Endothelial cell of umbilical vein (primary cell): ENCODE measurements at regions not wholly inside any gene's neighbourhood (a gene's known extent, or its start where the extent isn't known, plus 50 kb on each side); places are given as distances from the start of the nearest gene placed in this dataset.

Experiments
- BruUV-seq: library from RNA; stranded (reverse); fragments of 400-500 nt; replicated peaks from 2 replicates; lab custom pipeline; 2021; lab: Mats Ljungman, UMichigan
- CTCF ChIA-PET: fragments of 300-600, 350-600 bp; sonication (Branson Sonifier 250); formaldehyde crosslinking; loops from one replicate; lab custom pipeline; 2021; ENCODE audit warnings: antibody characterized with exemption, inconsistent platforms; lab: Charles Lee
- POLR2A ChIA-PET: fragments of 300-600, 350-600 bp; sonication (Branson Sonifier 250); formaldehyde crosslinking; loops from one replicate; lab custom pipeline; 2021; ENCODE audit warnings: antibody characterized with exemption, inconsistent platforms; lab: Charles Lee
- DNase-seq: peaks from one replicate; pipeline ENCODE4 v3.0.0-alpha.2; 2011; ENCODE audit warnings: low read depth, low spot score
- FAIRE-seq: peaks from 2 replicates; lab custom pipeline; 2011; peaks lifted over from hg19 to GRCh38; lab: Jason Lieb, UNC
- H2AFZ ChIP-seq: 2 replicates; pipeline ENCODE4 v1.6.0; 2012; ENCODE audit warnings: low read depth, low read length, control low read depth, inconsistent platforms
- H3K27ac ChIP-seq: 2 replicates; pipeline ENCODE4 v1.5.1; 2011; ENCODE audit warnings: low read depth, mild to moderate bottlenecking, control low read depth, low read length, moderate library complexity; ENCODE audit not compliant: insufficient read depth
- H3K27me3 ChIP-seq, 2 experiments: 2 replicates each; pipeline versions ENCODE4 v1.6.0 to v1.6.1; 2011; ENCODE audit warnings: low read length in 2 of 2, mixed read lengths in 1 of 2; ENCODE audit not compliant: control insufficient read depth in 2 of 2, insufficient read depth in 2 of 2
- H3K36me3 ChIP-seq, 2 experiments: 2 replicates in 1 of 2; 3 replicates in 1 of 2; pipeline ENCODE4 v1.5.1; 2011; ENCODE audit warnings: low read length in 2 of 2, mild to moderate bottlenecking in 1 of 2, moderate library complexity in 1 of 2; ENCODE audit not compliant: control insufficient read depth in 2 of 2, insufficient read depth in 2 of 2; ENCODE audit errors: extremely low read depth in 1 of 2
- H3K4me1 ChIP-seq: 3 replicates; pipeline ENCODE4 v1.5.1; 2011; ENCODE audit warnings: mild to moderate bottlenecking, low read length; ENCODE audit not compliant: control insufficient read depth, insufficient read depth; ENCODE audit errors: extremely low read depth
- H3K4me2 ChIP-seq: 2 replicates; pipeline ENCODE4 v1.6.1; 2011; ENCODE audit warnings: low read length, control low read depth, mixed read lengths; ENCODE audit not compliant: insufficient read depth
- H3K4me3 ChIP-seq, 3 experiments: fragments of 200-600 bp in 1 of 3; sonication (generic), shearing (Covaris generic) in 1 of 3; replicated peaks in 1 of 3; 2 replicates each; pipeline ENCODE4 v1.5.1; 2011 to 2016; ENCODE audit warnings: control low read depth in 3 of 3, low read length in 3 of 3, mild to moderate bottlenecking in 2 of 3, inconsistent platforms in 1 of 3, low read depth in 1 of 3, moderate library complexity in 1 of 3; ENCODE audit not compliant: insufficient read depth in 1 of 3
- H3K79me2 ChIP-seq: 2 replicates; pipeline ENCODE4 v1.6.0; 2012; ENCODE audit warnings: low read length, inconsistent platforms; ENCODE audit not compliant: control insufficient read depth, insufficient read depth
- H3K9ac ChIP-seq: replicated peaks from 2 replicates; pipeline ENCODE3; 2011; ENCODE audit warnings: low read length, control low read depth; ENCODE audit not compliant: insufficient read depth; ENCODE audit errors: extremely low read depth
- H3K9me1 ChIP-seq: replicated peaks from 3 replicates; pipeline ENCODE4 v1.6.0; 2011; ENCODE audit warnings: mild to moderate bottlenecking, low read length; ENCODE audit not compliant: control insufficient read depth, insufficient read depth; ENCODE audit errors: extremely low read depth
- H3K9me3 ChIP-seq: replicated peaks from 2 replicates; pipeline ENCODE4 v1.5.1; 2012; ENCODE audit warnings: low read length, inconsistent platforms; ENCODE audit not compliant: control insufficient read depth, insufficient read depth
- H4K20me1 ChIP-seq: replicated peaks from 2 replicates; pipeline ENCODE3; 2011; ENCODE audit warnings: mild to moderate bottlenecking, low read length; ENCODE audit not compliant: control insufficient read depth, insufficient read depth; ENCODE audit errors: extremely low read depth
- CTCF ChIP-seq, 2 donors: IDR thresholded peaks; 1 replicate in 1 of 2; 2 replicates in 1 of 2; pipeline ENCODE4 v1.5.1; 2011; ENCODE audit warnings: low read length in 2 of 2, mild to moderate bottlenecking in 2 of 2, moderate library complexity in 2 of 2, control low read depth in 1 of 2, inconsistent platforms in 1 of 2, low read depth in 1 of 2; ENCODE audit not compliant: insufficient read depth in 1 of 2; ENCODE audit errors: extremely low read depth in 1 of 2
- EZH2 ChIP-seq: IDR thresholded peaks from 2 replicates; pipeline ENCODE4 v1.6.1; 2012; ENCODE audit warnings: borderline replicate concordance, low read depth, mild to moderate bottlenecking, moderate library complexity, low read length, inconsistent platforms; ENCODE audit not compliant: severe bottlenecking
- FOS ChIP-seq: IDR thresholded peaks from 2 replicates; pipeline ENCODE4 v1.6.1; 2011; ENCODE audit warnings: mild to moderate bottlenecking, low read length, moderate library complexity, borderline replicate concordance; ENCODE audit not compliant: insufficient read depth
- GATA2 ChIP-seq: IDR thresholded peaks from 2 replicates; pipeline ENCODE4 v1.7.0; 2011; ENCODE audit warnings: low read depth, mild to moderate bottlenecking, moderate library complexity, mixed read lengths, low read length; ENCODE audit not compliant: insufficient read length, insufficient read depth
- JUN ChIP-seq: IDR thresholded peaks from 2 replicates; pipeline ENCODE4 v1.6.1; 2011; ENCODE audit warnings: borderline replicate concordance, low read depth; ENCODE audit not compliant: insufficient read length, insufficient read depth
- MAX ChIP-seq: IDR thresholded peaks from 2 replicates; pipeline ENCODE4 v1.6.1; 2011; ENCODE audit not compliant: insufficient read depth, insufficient read length
- MYC ChIP-seq: IDR thresholded peaks from one replicate; pipeline ENCODE4 v1.6.1; 2011; ENCODE audit warnings: mild to moderate bottlenecking, low read depth, low read length
- POLR2A ChIP-seq: IDR thresholded peaks from 2 replicates; pipeline ENCODE4 v1.6.1; 2012; ENCODE audit warnings: low read depth, mild to moderate bottlenecking, control low read depth, low read length
- POLR2AphosphoS5 ChIP-seq: IDR thresholded peaks from 2 replicates; pipeline ENCODE4 v1.6.1; 2012; ENCODE audit warnings: low read depth, mild to moderate bottlenecking, control low read depth, low read length, moderate library complexity; ENCODE audit not compliant: insufficient read depth
- dilution Hi-C: fragments of 300-500 bp; cut with MboI; formaldehyde crosslinking; loops from one replicate; pipeline ENCODE4 v1.15.0; 2019; ENCODE audit warnings: low sequenced_read_pairs; ENCODE audit not compliant: extremely low pct_ligation_motif_present
- intact Hi-C: fragments of 100-400 bp; cut with micrococcal nuclease; formaldehyde crosslinking; loops from one replicate; pipeline ENCODE4 v1.10.0; 2022

GRCh38 chr3:168497741-168498140, 402.0 kb upstream of the GOLIM4 start:
- Histone ChIP-seq H2AFZ (no peak overlapping the region), H3K27ac (no peak overlapping the region), H3K9me1 (no peaks in the 10 kb centered on the region), H3K4me3 (no peak overlapping the region), H3K27me3 (peaks cover 0 to 2% of the 10 kb centered on the region in 2 experiments), H3K79me2 (no peaks in the 10 kb centered on the region), H3K4me1 (no peaks in the 10 kb centered on the region), H3K4me2 (no peak overlapping the region), H3K9me3 (no peaks in the 10 kb centered on the region), H3K9ac (no peak overlapping the region), H3K36me3 (no peaks in the 10 kb centered on the region), H4K20me1 (no peaks in the 10 kb centered on the region)
- FAIRE-seq (no peak), DNase-seq (no peak)
- ChIA-PET POLR2A (no interaction called here), CTCF (interaction anchor here (0.7 to 2.3 kb wide), 2 partner anchors 13 to 196 kb away, joined by 3 to 9 read pairs; no protein-coding TSS in a partner anchor)
- intact Hi-C loops (no loop called here), dilution Hi-C loops (no loop called here)
- no TSS peak for BruUV-seq
- TF ChIP-seq GATA2, result no peak
- TF ChIP-seq MYC, result no peak
- TF ChIP-seq JUN, result no peak
- no peak for TF ChIP-seq FOS
- no peak for TF ChIP-seq EZH2
- no peak for TF ChIP-seq POLR2AphosphoS5
- TF ChIP-seq POLR2A, result no peak
- TF ChIP-seq CTCF (IDR thresholded peaks at IDR 0.05; ENCODE audit: extremely low read depth in 1 of 2, insufficient read depth in 1 of 2, low read depth in 1 of 2, low read length in 2 of 2), result no peak
- TF ChIP-seq MAX, result no peak
